OCI-LY3 (cell line): ENCODE measurements at regions not wholly inside any gene's neighbourhood (a gene's known extent, or its start where the extent isn't known, plus 50 kb on each side); places are given as distances from the start of the nearest gene placed in this dataset.

Experiments used
- H2AFZ ChIP-seq: fragments of 200-600, 300-600 bp; shearing (Covaris generic); 2 replicates; pipeline ENCODE4 v1.6.0; 2014; ENCODE audit warnings: antibody characterized with exemption, low read depth, low read length
- H3K27ac ChIP-seq: fragments of 200-600, 300-600 bp; sonication (generic); 2 replicates; pipeline ENCODE4 v1.5.1; 2014; ENCODE audit warnings: mild to moderate bottlenecking, low read length, moderate library complexity, mixed read lengths
- H3K27me3 ChIP-seq: fragments of 200-600, 300-600 bp; sonication (generic); 2 replicates; pipeline ENCODE4 v1.6.1; 2014; ENCODE audit warnings: low read depth, low read length, mixed read lengths
- H3K36me3 ChIP-seq: fragments of 200-600, 300-600 bp; sonication (generic); replicated peaks from 2 replicates; pipeline ENCODE3; 2014; ENCODE audit warnings: low read depth, low read length, mixed read lengths
- H3K4me1 ChIP-seq: fragments of 300-600, 200-600 bp; sonication (generic); 2 replicates; pipeline ENCODE4 v1.6.1; 2014; ENCODE audit warnings: low read length, mixed read lengths
- H3K4me2 ChIP-seq: fragments of 200-600, 300-600 bp; sonication (generic); 2 replicates; pipeline ENCODE4 v1.6.1; 2014; ENCODE audit warnings: low read length, mixed read lengths
- H3K4me3 ChIP-seq: fragments of 300-600, 200-600 bp; sonication (generic); 2 replicates; pipeline ENCODE4 v1.5.1; 2014; ENCODE audit warnings: antibody characterized with exemption, mild to moderate bottlenecking, low read length, moderate library complexity
- H3K79me2 ChIP-seq: fragments of 300-600, 200-600 bp; shearing (Covaris generic); 2 replicates; pipeline ENCODE4 v1.6.1; 2014; ENCODE audit warnings: mild to moderate bottlenecking, low read length, mixed read lengths
- H3K9ac ChIP-seq: fragments of 300-600, 200-600 bp; shearing (Covaris generic); 2 replicates; pipeline ENCODE4 v1.6.0; 2014; ENCODE audit warnings: mild to moderate bottlenecking, low read length, moderate library complexity
- H3K9me3 ChIP-seq: fragments of 200-600, 300-600 bp; shearing (Covaris generic); 2 replicates; pipeline ENCODE4 v1.6.1; 2014; ENCODE audit warnings: low read length, mixed read lengths; ENCODE audit not compliant: insufficient read depth
- H4K20me1 ChIP-seq: fragments of 200-600, 300-600 bp; sonication (generic); 2 replicates; pipeline ENCODE4 v1.6.1; 2016; ENCODE audit warnings: low read length, mixed read lengths; ENCODE audit not compliant: insufficient read depth
- CTCF ChIP-seq: fragments of 200-600, 300-600 bp; sonication (generic); IDR thresholded peaks from 2 replicates; pipeline ENCODE4 v1.5.1; 2014; ENCODE audit warnings: antibody characterized with exemption, low read length, low read depth
- EZH2phosphoT487 ChIP-seq: fragments of 200-600 bp; shearing (Covaris generic); IDR thresholded peaks from 2 replicates; pipeline ENCODE4 v1.6.1; 2018; ENCODE audit warnings: antibody characterized with exemption, mixed run types, low read depth

GRCh38 chr21:27838573-27838972 is 871.7 kb upstream of the ADAMTS5 start:
- Histone ChIP-seq H4K20me1 (no peaks in the 10 kb centered on the region), H3K36me3 (no peaks in the 10 kb centered on the region), H3K79me2 (no peaks in the 10 kb centered on the region), H3K4me1 (no peaks in the 10 kb centered on the region), H3K4me2 (no peak overlapping the region), H3K27ac (no peak overlapping the region), H3K27me3 (no peaks in the 10 kb centered on the region), H2AFZ (no peak overlapping the region), H3K4me3 (no peak overlapping the region), H3K9ac (no peak overlapping the region), H3K9me3 (no peaks in the 10 kb centered on the region)
- no peak for TF ChIP-seq EZH2phosphoT487
- no peak for TF ChIP-seq CTCF

- H4K20me1 ChIP-seq: no peaks in the 10 kb centered on the region
- no peak overlapping the region for H3K4me2 ChIP-seq
- no peak overlapping the region for H2AFZ ChIP-seq
- H3K27me3 ChIP-seq: no peaks in the 10 kb centered on the region
- no peak overlapping the region for H3K4me3 ChIP-seq
- TF ChIP-seq EZH2phosphoT487 (no peak), CTCF (no peak)
- no peaks in the 10 kb centered on the region for H3K9me3 ChIP-seq
- H3K9ac ChIP-seq: no peak overlapping the region
- H3K27ac ChIP-seq: no peak overlapping the region
- H3K36me3 ChIP-seq: no peaks in the 10 kb centered on the region
- H3K79me2 ChIP-seq: no peaks in the 10 kb centered on the region
- H3K4me1 ChIP-seq: no peaks in the 10 kb centered on the region
Measured at GRCh38 chr21:27837936-27838335, 871.0 kb upstream of the ADAMTS5 start.

- TF ChIP-seq CTCF (no peak), EZH2phosphoT487 (no peak)
- no peak overlapping the region for H3K4me2 ChIP-seq
- no peaks in the 10 kb centered on the region for H3K79me2 ChIP-seq
Measured at GRCh38 chr21:27833298-27833697, 866.4 kb upstream of the ADAMTS5 start.

GRCh38 chr21:27831816-27832569 is 865.1 kb upstream of the ADAMTS5 start:
- Histone ChIP-seq H3K9me3 (no peaks in the 10 kb centered on the region), H3K27me3 (no peaks in the 10 kb centered on the region), H3K9ac (no peak overlapping the region), H3K4me1 (no peaks in the 10 kb centered on the region), H3K4me2 (no peak overlapping the region), H3K79me2 (no peaks in the 10 kb centered on the region), H3K27ac (no peak overlapping the region), H4K20me1 (no peaks in the 10 kb centered on the region), H3K4me3 (no peak overlapping the region), H2AFZ (no peak overlapping the region), H3K36me3 (no peaks in the 10 kb centered on the region)
- TF ChIP-seq CTCF (no peak), EZH2phosphoT487 (no peak)

More at GRCh38 chr21:27833298-27833697, 866.4 kb upstream of the ADAMTS5 start:
- no peaks in the 10 kb centered on the region for H3K4me1 ChIP-seq
- no peaks in the 10 kb centered on the region for H3K36me3 ChIP-seq
- no peak overlapping the region for H3K4me3 ChIP-seq
- H2AFZ ChIP-seq: no peak overlapping the region
- H3K27me3 ChIP-seq: no peaks in the 10 kb centered on the region
- no peaks in the 10 kb centered on the region for H3K9me3 ChIP-seq
- H4K20me1 ChIP-seq: no peaks in the 10 kb centered on the region
- H3K27ac ChIP-seq: no peak overlapping the region
- H3K9ac ChIP-seq: no peak overlapping the region
